ENCODE measurements at regions not wholly inside any gene's neighbourhood (a gene's known extent, or its start where the extent isn't known, plus 50 kb on each side); places are given as distances from the start of the nearest gene placed in this dataset.

DNA sequence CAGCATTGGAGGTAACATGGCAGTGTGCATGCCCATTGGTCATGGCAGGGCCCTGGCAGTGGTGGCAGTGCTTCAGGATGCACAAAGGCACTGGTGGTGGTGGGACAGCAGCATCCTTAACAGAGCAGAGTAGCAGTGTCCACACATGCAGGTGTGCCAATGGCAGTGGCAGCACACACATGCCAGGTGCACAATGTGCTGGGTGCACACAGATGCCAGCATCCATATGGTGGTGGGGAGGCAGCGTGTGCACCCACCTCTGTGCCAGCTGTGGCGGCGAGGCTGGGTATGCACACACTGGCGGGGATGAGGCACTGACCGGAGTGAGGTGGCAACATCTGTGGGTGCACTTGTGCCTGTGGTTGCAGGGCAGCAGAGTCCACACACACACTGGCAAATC is 150.6 kb downstream of the SI start:
- Histone ChIP-seq H3K4me1 (ENCODE audit: insufficient read depth, low read length) (no peaks in the 10 kb centered on the region), H3K9me3 (ENCODE audit: control insufficient read depth, insufficient read depth, low read length) (no peaks in the 10 kb centered on the region), H3K9ac (ENCODE audit: low read depth, low read length) (no peak overlapping the region), H3K36me3 (ENCODE audit: insufficient read depth, low read length) (no peaks in the 10 kb centered on the region)

DNA sequence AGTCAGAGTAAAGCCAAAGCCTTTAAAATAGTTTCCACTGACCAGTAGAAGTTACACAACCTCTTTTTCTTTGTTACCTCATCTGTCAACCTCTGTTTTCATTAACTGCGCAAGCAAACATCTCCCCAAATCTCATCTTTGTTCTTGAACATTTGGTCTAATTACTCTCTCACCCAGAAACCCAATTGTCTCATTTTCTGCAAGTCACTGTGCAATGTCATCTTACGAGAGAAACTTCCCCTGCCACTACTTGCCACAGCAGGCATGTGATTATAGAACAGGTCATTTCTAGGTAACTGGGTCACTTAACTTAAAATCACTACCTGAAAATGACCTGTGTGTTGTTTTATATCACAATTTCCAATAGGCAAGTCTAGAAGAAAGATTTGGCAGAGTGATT is 159.4 kb downstream of the SI start:
- no peaks in the 10 kb centered on the region for H3K9me3 ChIP-seq (ENCODE audit: control insufficient read depth, insufficient read depth, low read length)
- H3K9ac ChIP-seq (ENCODE audit: low read depth, low read length) = no peak overlapping the region
- H3K4me1 ChIP-seq (ENCODE audit: insufficient read depth, low read length) = no peaks in the 10 kb centered on the region
- H3K36me3 ChIP-seq (ENCODE audit: insufficient read depth, low read length) = no peaks in the 10 kb centered on the region

DNA sequence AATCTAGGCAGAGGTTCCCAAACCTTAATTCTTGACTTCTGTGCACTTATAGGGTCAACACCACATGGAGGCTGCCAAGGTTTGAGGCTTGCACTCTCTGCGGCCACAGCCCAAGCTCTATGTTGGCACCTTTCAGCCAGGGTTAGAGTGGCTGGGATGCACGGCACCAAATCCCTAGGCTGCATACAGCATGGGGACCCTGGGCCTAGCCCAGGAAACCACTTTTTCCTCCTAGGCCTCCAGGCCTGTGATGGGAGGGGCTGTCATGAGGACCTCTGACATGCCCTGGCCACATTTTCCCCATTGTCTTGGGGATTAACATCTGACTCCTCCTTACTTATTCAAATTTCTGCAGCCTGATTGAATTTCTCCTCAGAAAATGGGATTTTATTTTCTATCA is 165.4 kb downstream of the SI start:
- Histone ChIP-seq H3K36me3 (ENCODE audit: insufficient read depth, low read length) (no peaks in the 10 kb centered on the region), H3K4me1 (ENCODE audit: insufficient read depth, low read length) (no peaks in the 10 kb centered on the region), H3K9me3 (ENCODE audit: control insufficient read depth, insufficient read depth, low read length) (no peaks in the 10 kb centered on the region; the same call in 1 of the 2 replicates), H3K9ac (ENCODE audit: low read depth, low read length) (no peak overlapping the region)

DNA sequence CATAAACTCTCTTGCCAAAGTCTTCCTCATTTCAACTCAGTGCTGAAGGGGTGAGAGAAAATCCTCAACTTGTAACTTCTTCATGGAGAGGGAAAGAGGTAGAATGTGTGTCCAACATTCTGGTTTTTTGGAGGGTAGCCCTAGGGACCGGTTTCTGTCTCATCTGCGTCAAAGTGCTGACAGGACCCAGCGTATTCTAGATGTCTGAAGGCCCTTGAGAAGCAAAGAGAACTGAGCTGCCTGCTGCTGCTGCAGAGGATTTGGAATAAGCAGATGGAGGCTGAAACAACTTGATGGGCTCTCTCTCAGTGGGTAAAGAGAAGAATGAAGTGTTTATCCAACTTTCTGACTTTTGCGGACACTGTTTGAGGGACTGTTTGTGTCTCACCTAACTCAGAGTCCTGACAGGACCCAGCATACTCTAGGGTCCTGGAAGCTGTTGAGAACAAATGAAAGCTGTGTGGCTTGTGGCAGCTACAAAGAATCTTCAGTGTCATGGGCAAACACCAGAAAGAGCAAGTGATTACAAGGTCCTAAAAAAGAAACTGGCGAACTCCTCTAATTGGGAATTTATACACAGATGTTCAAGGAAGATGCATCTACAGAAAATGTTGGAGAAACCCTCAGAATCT is 174.4 kb downstream of the SI start:
- H3K4me1 ChIP-seq (ENCODE audit: insufficient read depth, low read length) = no peaks in the 10 kb centered on the region
- H3K36me3 ChIP-seq (ENCODE audit: insufficient read depth, low read length) = no peaks in the 10 kb centered on the region
- no peaks in the 10 kb centered on the region for H3K9me3 ChIP-seq (ENCODE audit: control insufficient read depth, insufficient read depth, low read length)
- H3K9ac ChIP-seq (ENCODE audit: low read depth, low read length) = peak overlapping the region; percentile 14; the same call in 1 of the 2 replicates

DNA sequence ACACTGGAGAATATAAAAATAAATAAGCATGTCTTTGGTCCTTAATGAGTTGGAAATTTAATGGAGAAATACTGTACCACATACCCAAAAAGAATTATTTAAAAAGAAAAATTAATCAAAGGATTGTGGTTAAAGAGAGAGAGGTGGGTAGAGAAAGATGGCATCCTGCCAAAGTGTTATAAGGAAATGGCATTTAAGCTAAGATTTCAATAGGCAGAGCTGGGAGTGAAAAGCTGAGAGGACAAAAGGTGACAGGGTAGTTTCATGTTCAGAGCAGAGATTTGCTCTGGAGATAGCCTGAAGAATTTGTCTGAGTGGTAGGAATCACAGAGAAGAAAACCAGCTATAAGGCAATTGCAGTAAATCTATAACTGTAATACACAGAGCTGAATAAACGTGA is 181.0 kb downstream of the SI start:
- no peaks in the 10 kb centered on the region for H3K9me3 ChIP-seq (ENCODE audit: control insufficient read depth, insufficient read depth, low read length)
- H3K9ac ChIP-seq (ENCODE audit: low read depth, low read length) = no peak overlapping the region
- no peaks in the 10 kb centered on the region for H3K36me3 ChIP-seq (ENCODE audit: insufficient read depth, low read length)
- H3K4me1 ChIP-seq (ENCODE audit: insufficient read depth, low read length) = no peaks in the 10 kb centered on the region

DNA sequence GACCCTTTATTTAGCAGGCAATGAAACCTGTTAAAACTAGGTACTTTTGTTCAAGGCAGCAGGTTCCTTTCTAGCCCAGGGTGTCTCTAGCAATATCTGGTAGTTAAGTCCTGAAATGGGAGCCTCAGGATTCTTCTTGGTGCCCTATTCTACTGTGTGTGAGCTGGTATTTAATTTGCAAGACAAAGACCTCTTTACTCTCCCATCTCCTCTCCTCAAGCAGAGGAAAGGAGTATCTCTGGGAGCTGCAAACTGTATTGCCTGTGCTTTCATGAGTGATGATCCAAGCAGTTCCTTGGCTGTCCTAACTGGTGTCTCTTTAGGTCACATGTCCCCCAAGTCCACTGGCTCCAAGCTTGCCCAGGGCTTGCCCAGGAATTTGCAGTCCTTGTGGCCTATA is 188.2 kb downstream of the SI start:
- no peaks in the 10 kb centered on the region for H3K9me3 ChIP-seq (ENCODE audit: control insufficient read depth, insufficient read depth, low read length)

DNA sequence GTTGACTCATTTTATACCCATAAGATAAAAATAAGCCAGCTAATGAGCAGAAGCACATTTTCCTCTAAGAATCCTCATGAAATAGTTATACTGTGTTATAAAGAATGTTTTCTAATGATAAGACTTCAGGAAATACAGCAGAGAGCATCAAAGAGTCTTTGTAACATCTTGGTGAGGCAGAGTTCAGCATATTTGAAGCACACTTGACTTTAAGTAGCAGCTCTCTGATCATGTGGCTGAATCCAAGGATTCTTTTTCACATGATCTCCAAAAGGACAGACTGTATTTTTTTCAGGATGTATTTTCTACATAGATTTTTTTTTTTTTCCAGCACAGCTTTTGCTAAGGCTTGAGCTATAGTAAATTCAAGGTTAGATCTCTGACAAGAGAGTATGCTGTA is 195.1 kb downstream of the SI start:
- Histone ChIP-seq H3K9ac (ENCODE audit: low read depth, low read length) (no peak overlapping the region), H3K9me3 (ENCODE audit: control insufficient read depth, insufficient read depth, low read length) (no peaks in the 10 kb centered on the region)

More for the DNA sequence above, 188.2 kb downstream of the SI start:
- Histone ChIP-seq H3K36me3 (ENCODE audit: insufficient read depth, low read length) (no peaks in the 10 kb centered on the region), H3K4me1 (ENCODE audit: insufficient read depth, low read length) (peaks cover 8% of the 10 kb centered on the region; the same call in 1 of the 2 replicates), H3K9ac (ENCODE audit: low read depth, low read length) (no peak overlapping the region)

DNA sequence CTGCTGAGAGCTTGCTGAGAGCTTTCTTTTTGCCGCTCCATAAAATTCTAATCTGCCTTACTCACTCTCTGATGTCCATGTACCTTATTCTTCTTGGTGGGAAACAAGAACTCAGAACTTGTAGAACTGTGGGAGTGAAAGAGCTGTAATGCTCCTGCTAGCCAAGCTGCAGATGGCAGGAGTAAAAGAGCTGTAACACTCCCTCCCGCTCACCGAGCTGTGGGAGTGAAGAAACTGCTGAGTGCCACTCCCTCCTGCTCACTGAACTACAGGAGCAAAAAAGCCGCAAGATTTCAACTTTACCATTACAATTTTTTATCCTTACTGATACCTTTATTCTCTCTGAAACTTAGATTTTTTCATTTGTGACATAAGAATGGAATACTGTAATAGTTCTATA is 199.1 kb downstream of the SI start:
- Histone ChIP-seq H3K4me1 (ENCODE audit: insufficient read depth, low read length) (no peaks in the 10 kb centered on the region), H3K9ac (ENCODE audit: low read depth, low read length) (no peak overlapping the region), H3K36me3 (ENCODE audit: insufficient read depth, low read length) (no peaks in the 10 kb centered on the region), H3K9me3 (ENCODE audit: control insufficient read depth, insufficient read depth, low read length) (no peaks in the 10 kb centered on the region)

More for the DNA sequence above, 195.1 kb downstream of the SI start:
- Histone ChIP-seq H3K36me3 (ENCODE audit: insufficient read depth, low read length) (no peaks in the 10 kb centered on the region), H3K4me1 (ENCODE audit: insufficient read depth, low read length) (no peaks in the 10 kb centered on the region)

DNA sequence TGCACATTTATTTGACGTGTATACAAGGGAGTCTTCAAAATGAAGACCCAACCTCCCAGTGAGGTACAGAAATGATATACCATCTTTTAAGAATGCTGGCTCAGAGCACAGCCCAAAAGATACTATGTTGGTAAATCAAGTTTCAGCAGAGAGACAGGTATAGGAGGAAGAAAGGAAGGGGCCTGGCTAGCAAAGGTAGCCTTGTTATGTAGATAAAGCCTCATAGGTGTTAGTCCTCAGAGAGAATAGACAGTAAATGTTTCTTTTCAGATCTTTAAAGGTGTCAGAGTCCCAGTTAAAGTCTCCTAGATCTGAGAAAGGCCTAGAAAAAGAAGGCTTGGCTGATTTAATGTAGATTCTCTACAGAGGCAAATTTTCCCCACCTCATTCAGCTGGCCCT is 213.8 kb downstream of the SI start:
- Histone ChIP-seq H3K4me1 (ENCODE audit: insufficient read depth, low read length) (peaks cover 7% of the 10 kb centered on the region; the same call in 1 of the 2 replicates), H3K9me3 (ENCODE audit: control insufficient read depth, insufficient read depth, low read length) (no peaks in the 10 kb centered on the region), H3K36me3 (ENCODE audit: insufficient read depth, low read length) (no peaks in the 10 kb centered on the region), H3K9ac (ENCODE audit: low read depth, low read length) (no peak overlapping the region)

DNA sequence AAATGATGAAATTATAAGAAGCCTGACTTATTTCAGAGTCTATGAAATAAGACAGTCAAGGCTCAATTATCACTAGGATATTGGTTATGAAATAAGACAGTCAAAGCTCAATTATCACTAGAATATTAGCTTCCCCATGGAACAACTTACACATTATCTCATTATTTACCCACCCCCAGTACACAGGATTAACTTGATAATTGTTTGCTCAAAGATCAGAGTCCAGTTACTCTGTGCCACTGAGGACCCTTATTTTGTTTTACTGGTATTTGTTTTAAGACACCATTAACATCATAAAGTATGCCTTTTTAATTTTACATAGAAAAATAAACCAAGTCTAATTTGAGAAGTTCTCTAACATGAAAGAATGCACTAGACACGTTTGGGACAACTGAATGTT is 225.4 kb downstream of the SI start:
- H3K36me3 ChIP-seq (ENCODE audit: insufficient read depth, low read length) = no peaks in the 10 kb centered on the region
- no peak overlapping the region for H3K9ac ChIP-seq (ENCODE audit: low read depth, low read length)
- H3K9me3 ChIP-seq (ENCODE audit: control insufficient read depth, insufficient read depth, low read length) = no peaks in the 10 kb centered on the region
- H3K4me1 ChIP-seq (ENCODE audit: insufficient read depth, low read length) = peaks cover 17% of the 10 kb centered on the region; the same call in 1 of the 2 replicates

DNA sequence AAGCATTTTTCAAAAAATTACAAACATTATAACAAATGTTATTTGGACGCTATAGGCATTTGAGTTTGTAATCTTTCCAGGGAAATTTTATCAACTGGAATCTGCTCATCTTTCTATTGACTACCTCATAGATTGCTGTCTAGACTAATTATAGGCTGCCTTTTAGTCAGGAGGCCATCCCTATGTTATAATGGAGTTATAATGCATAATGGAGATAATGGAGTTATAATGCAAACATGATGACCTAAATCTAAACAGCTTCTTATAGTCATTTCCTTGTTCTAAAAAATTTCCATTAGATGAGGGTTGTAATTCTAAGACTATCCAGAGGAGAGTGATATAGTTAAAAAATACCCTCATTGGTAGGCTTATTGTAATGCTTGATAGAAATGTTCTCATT is 226.4 kb downstream of the SI start:
- Histone ChIP-seq H3K4me1 (ENCODE audit: insufficient read depth, low read length) (peaks cover 18% of the 10 kb centered on the region; the same call in 1 of the 2 replicates), H3K9me3 (ENCODE audit: control insufficient read depth, insufficient read depth, low read length) (no peaks in the 10 kb centered on the region), H3K36me3 (ENCODE audit: insufficient read depth, low read length) (no peaks in the 10 kb centered on the region), H3K9ac (ENCODE audit: low read depth, low read length) (no peak overlapping the region)

DNA sequence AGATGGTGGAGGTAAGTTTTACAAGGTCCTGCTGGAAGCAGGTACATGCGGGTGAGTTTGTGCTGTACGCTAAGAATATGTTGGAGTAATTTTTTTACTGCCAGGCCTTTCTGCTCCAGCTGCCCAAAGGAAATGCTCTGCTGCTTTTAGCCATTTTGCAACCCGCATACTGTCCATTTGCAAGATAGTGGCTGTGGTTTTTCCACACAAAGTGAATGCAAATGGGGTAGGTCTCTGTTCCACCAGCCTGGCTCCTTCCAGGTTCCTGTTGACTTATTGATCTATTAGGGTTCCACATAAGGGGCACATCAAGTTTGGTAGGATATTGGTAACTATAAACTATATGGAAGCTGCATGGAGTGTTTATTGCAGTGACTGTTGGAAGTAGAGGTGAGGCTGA is 227.1 kb downstream of the SI start:
- H3K9me3 ChIP-seq (ENCODE audit: control insufficient read depth, insufficient read depth, low read length) = no peaks in the 10 kb centered on the region
- no peaks in the 10 kb centered on the region for H3K36me3 ChIP-seq (ENCODE audit: insufficient read depth, low read length)
- peaks cover 18% of the 10 kb centered on the region; the same call in 1 of the 2 replicates for H3K4me1 ChIP-seq (ENCODE audit: insufficient read depth, low read length)

DNA sequence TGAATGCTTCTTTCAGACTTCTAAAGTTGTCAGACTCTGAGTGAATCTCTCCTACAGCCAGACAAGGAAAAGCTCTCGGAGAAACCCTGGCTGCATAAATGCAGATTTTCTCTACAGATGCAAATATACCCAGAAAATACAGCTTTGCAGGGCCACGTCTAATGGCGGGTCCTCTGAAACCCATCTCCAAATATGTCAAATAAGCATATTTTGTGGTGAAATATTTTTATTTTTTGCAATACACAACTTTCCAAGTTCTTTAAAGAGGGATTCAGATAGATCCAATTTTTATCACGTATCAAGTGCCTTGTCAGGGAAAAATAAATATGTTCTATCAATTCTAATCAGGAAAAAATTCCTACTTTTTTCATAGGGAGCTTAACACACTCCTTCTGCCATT is 229.4 kb downstream of the SI start:
- Histone ChIP-seq H3K9me3 (ENCODE audit: control insufficient read depth, insufficient read depth, low read length) (no peaks in the 10 kb centered on the region), H3K9ac (ENCODE audit: low read depth, low read length) (no peak overlapping the region), H3K4me1 (ENCODE audit: insufficient read depth, low read length) (peaks cover 18% of the 10 kb centered on the region; the same call in 1 of the 2 replicates), H3K36me3 (ENCODE audit: insufficient read depth, low read length) (no peaks in the 10 kb centered on the region)

More for the DNA sequence above, 227.1 kb downstream of the SI start:
- no peak overlapping the region for H3K9ac ChIP-seq (ENCODE audit: low read depth, low read length)

DNA sequence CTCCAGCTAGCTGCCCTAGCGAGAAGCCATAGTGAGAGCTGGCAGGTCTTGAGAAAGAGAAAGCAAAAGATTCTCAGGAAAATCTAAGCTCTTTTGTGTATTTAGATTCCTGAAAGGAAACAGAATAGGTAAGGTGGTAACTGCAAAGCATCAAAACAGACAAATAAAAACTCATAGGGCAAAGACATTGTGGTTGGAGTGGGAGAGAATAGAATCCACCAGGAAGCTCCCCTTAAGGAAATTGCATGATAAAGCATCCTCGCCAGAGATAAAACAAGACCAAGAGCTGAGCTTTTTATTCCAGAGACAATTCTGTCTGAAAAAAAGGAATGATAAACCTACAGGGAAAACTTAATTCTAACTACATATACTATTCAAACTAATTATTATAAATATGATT is 232.6 kb downstream of the SI start:
- H3K4me1 ChIP-seq (ENCODE audit: insufficient read depth, low read length) = peaks cover 13% of the 10 kb centered on the region; the same call in 1 of the 2 replicates
- no peak overlapping the region for H3K9ac ChIP-seq (ENCODE audit: low read depth, low read length)
- H3K9me3 ChIP-seq (ENCODE audit: control insufficient read depth, insufficient read depth, low read length) = no peaks in the 10 kb centered on the region
- H3K36me3 ChIP-seq (ENCODE audit: insufficient read depth, low read length) = no peaks in the 10 kb centered on the region

DNA sequence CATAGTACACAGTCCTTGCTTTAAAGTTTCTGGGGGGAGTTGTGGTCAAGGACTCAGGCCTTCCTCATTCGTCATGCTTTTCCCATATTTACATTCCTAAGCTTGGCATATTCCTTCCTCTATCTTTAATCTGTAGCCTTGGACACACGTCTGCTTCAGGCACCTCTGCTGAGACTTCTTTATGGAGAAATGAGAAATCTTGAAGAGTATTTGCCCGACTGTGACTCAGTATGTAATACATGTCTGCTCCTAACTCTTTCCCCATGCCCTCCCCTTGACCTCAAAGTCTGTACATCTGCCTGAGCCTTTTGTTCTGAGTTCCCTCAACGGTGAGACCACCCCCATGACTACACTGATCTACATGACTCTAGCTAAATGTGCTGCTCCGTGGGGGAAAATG is 246.1 kb downstream of the SI start:
- H3K9ac ChIP-seq (ENCODE audit: low read depth, low read length) = no peak overlapping the region
- no peaks in the 10 kb centered on the region for H3K4me1 ChIP-seq (ENCODE audit: insufficient read depth, low read length)
- H3K36me3 ChIP-seq (ENCODE audit: insufficient read depth, low read length) = no peaks in the 10 kb centered on the region
- no peaks in the 10 kb centered on the region for H3K9me3 ChIP-seq (ENCODE audit: control insufficient read depth, insufficient read depth, low read length)
